NT2/D1 (cell line): ENCODE measurements at regions not wholly inside any gene's neighbourhood (a gene's known extent, or its start where the extent isn't known, plus 50 kb on each side); places are given as distances from the start of the nearest gene placed in this dataset.

Source experiments
- YY1 ChIP-seq: IDR thresholded peaks from 2 replicates; pipeline ENCODE4 v1.6.1; 2011; ENCODE audit not compliant: insufficient read length, insufficient read depth
- ZNF274 ChIP-seq: IDR thresholded peaks from 2 replicates; pipeline ENCODE4 v1.6.1; 2011; ENCODE audit warnings: mild to moderate bottlenecking, low read depth, low read length

DNA sequence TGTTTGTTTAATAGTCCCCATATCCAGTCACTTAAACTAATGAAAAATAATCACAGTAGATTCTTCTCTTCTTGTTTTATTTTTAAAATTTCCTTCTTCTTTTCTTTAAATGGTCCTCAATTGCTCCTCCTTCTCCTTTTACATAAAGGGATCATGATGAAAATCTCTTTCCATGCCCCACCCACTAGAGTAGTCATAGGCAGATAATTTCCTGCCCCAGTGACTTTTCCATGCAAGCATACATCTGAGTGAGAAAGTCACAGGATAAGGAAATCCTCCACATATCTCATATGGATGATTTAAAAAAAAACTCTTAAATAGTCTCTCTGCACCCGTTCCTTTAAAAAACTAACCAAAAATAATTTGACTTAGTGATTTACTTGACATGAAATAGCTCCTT is 552.3 kb upstream of the SETBP1 start:
- TF ChIP-seq ZNF274 (no peak), YY1 (no peak)
